HEK293 (cell line): ENCODE measurements at regions not wholly inside any gene's neighbourhood (a gene's known extent, or its start where the extent isn't known, plus 50 kb on each side); places are given as distances from the start of the nearest gene placed in this dataset.

Experiments used
- CTCF ChIA-PET: fragments of 350-600 bp; formaldehyde crosslinking; extraction: SDS; loops from one replicate; lab custom pipeline; 2021; ENCODE audit warnings: antibody characterized with exemption; lab: Yijun Ruan, JAX
- POLR2A ChIA-PET: fragments of 300-600 bp; formaldehyde crosslinking; extraction: SDS; loops from one replicate; lab custom pipeline; 2020; ENCODE audit warnings: antibody characterized with exemption, inconsistent platforms; lab: Yijun Ruan, JAX
- H3K27ac ChIP-seq: fragments of 200-500 bp; sonication (Bioruptor generic); 2 replicates; pipeline ENCODE4 v1.5.1; 2014; ENCODE audit warnings: low read depth, low read length, control low read depth, inconsistent platforms; ENCODE audit errors: extremely low read depth
- H3K36me3 ChIP-seq, 2 experiments: fragments of 200-500 bp in 1 of 2; sonication (Bioruptor generic) in 1 of 2; 1 replicate in 1 of 2; 2 replicates in 1 of 2; pipeline ENCODE4 v1.5.1; 2014 to 2017; ENCODE audit warnings: inconsistent platforms in 2 of 2, low read length in 2 of 2; ENCODE audit not compliant: control insufficient read depth in 2 of 2, insufficient read depth in 1 of 2
- H3K4me1 ChIP-seq: fragments of 200-500 bp; sonication (Bioruptor generic); 2 replicates; pipeline ENCODE4 v1.5.1; 2014; ENCODE audit warnings: mild to moderate bottlenecking, low read length, inconsistent platforms; ENCODE audit not compliant: control insufficient read depth, insufficient read depth
- H3K4me3 ChIP-seq: 2 replicates; pipeline ENCODE4 v1.5.1; 2011; ENCODE audit warnings: low read depth, mild to moderate bottlenecking, control low read depth, low read length, moderate library complexity
- H3K9me3 ChIP-seq: fragments of 200-500 bp; sonication (Bioruptor generic); 2 replicates; pipeline ENCODE4 v1.5.1; 2014; ENCODE audit warnings: low read depth, low read length, inconsistent platforms; ENCODE audit not compliant: control insufficient read depth, insufficient read depth
- AEBP2 ChIP-seq: fragments of 450-650 bp; formaldehyde crosslinking; IDR thresholded peaks from 2 replicates; pipeline ENCODE4 v1.5.1; 2016; ENCODE audit warnings: missing biosample characterization, missing genetic modification characterization, borderline replicate concordance
- FEZF1 ChIP-seq: fragments of 450-650 bp; formaldehyde crosslinking; IDR thresholded peaks from 2 replicates; pipeline ENCODE4 v1.5.1; 2016; ENCODE audit warnings: missing biosample characterization, missing genetic modification characterization
- HIC1 ChIP-seq: fragments of 450-650 bp; formaldehyde crosslinking; IDR thresholded peaks from 2 replicates; pipeline ENCODE4 v1.5.1; 2016; ENCODE audit warnings: missing biosample characterization, missing genetic modification characterization
- KLF8 ChIP-seq: fragments of 450-650 bp; formaldehyde crosslinking; IDR thresholded peaks from 2 replicates; pipeline ENCODE4 v1.5.1; 2016; ENCODE audit warnings: missing biosample characterization, missing genetic modification characterization
- MEIS1 ChIP-seq: sonication (generic); formaldehyde crosslinking; IDR thresholded peaks from 2 replicates; pipeline ENCODE4 v1.8.1; 2022; ENCODE audit warnings: missing genetic modification reagents, mild to moderate bottlenecking, borderline replicate concordance
- OVOL3 ChIP-seq: fragments of 450-650 bp; formaldehyde crosslinking; IDR thresholded peaks from 2 replicates; pipeline ENCODE4 v1.5.1; 2016; ENCODE audit warnings: missing biosample characterization, missing genetic modification characterization
- PRDM1 ChIP-seq: fragments of 450-650 bp; formaldehyde crosslinking; IDR thresholded peaks from 2 replicates; pipeline ENCODE4; 2016; ENCODE audit warnings: missing biosample characterization, missing genetic modification characterization
- RBAK ChIP-seq: fragments of 450-650 bp; formaldehyde crosslinking; IDR thresholded peaks from 2 replicates; pipeline ENCODE4 v1.5.1; 2016; ENCODE audit warnings: missing biosample characterization, missing genetic modification characterization
- SP2 ChIP-seq: fragments of 450-650 bp; formaldehyde crosslinking; IDR thresholded peaks from 2 replicates; pipeline ENCODE4 v1.5.1; 2016; ENCODE audit warnings: missing biosample characterization, missing genetic modification characterization
- TCF7L2 ChIP-seq: IDR thresholded peaks from 2 replicates; pipeline ENCODE4 v1.6.1; 2011; ENCODE audit warnings: low read depth, mild to moderate bottlenecking, inconsistent platforms, low read length, moderate library complexity, borderline replicate concordance
- ZBTB1 ChIP-seq: fragments of 450-650 bp; formaldehyde crosslinking; IDR thresholded peaks from 2 replicates; pipeline ENCODE4 v1.5.1; 2016; ENCODE audit warnings: missing biosample characterization, missing genetic modification characterization
- ZFP69B ChIP-seq: fragments of 450-650 bp; formaldehyde crosslinking; IDR thresholded peaks from 2 replicates; pipeline ENCODE4 v1.5.1; 2016; ENCODE audit warnings: missing biosample characterization, missing genetic modification characterization
- ZIC2 ChIP-seq: fragments of 450-650 bp; formaldehyde crosslinking; IDR thresholded peaks from 2 replicates; pipeline ENCODE4 v1.5.1; 2016; ENCODE audit warnings: missing biosample characterization, missing genetic modification characterization
- ZNF211 ChIP-seq: fragments of 450-650 bp; formaldehyde crosslinking; IDR thresholded peaks from 2 replicates; pipeline ENCODE4 v1.5.1; 2016; ENCODE audit warnings: low read depth, missing biosample characterization, missing genetic modification characterization
- ZNF221 ChIP-seq: fragments of 450-650 bp; formaldehyde crosslinking; IDR thresholded peaks from 2 replicates; pipeline ENCODE4 v1.5.1; 2017; ENCODE audit warnings: missing biosample characterization, missing genetic modification characterization, borderline replicate concordance
- ZNF266 ChIP-seq: fragments of 450-650 bp; formaldehyde crosslinking; IDR thresholded peaks from 2 replicates; pipeline ENCODE4 v1.5.1; 2016; ENCODE audit warnings: missing biosample characterization, missing genetic modification characterization, low read depth
- ZNF274 ChIP-seq, 2 experiments: fragments of 200-500 bp in 1 of 2; fragments of 450-650 bp in 1 of 2; sonication (Bioruptor generic) in 1 of 2; formaldehyde crosslinking in 1 of 2; IDR thresholded peaks; 2 replicates each; pipeline versions ENCODE4 v1.5.1 to v1.6.1; 2014 to 2016; ENCODE audit warnings: borderline replicate concordance in 1 of 2, inconsistent platforms in 1 of 2, low read length in 1 of 2, missing biosample characterization in 1 of 2, missing genetic modification characterization in 1 of 2
- ZNF416 ChIP-seq: fragments of 450-650 bp; formaldehyde crosslinking; IDR thresholded peaks from 2 replicates; pipeline ENCODE4 v1.5.1; 2016; ENCODE audit warnings: missing biosample characterization, missing genetic modification characterization
- ZNF561 ChIP-seq: fragments of 450-650 bp; IDR thresholded peaks from 2 replicates; pipeline ENCODE4 v1.5.1; 2018; ENCODE audit warnings: missing biosample characterization, missing genetic modification characterization, borderline replicate concordance
- ZNF629 ChIP-seq: fragments of 450-650 bp; formaldehyde crosslinking; IDR thresholded peaks from 2 replicates; pipeline ENCODE4 v1.5.1; 2017; ENCODE audit warnings: missing biosample characterization, missing genetic modification characterization
- ZNF658 ChIP-seq: fragments of 450-650 bp; formaldehyde crosslinking; IDR thresholded peaks from 2 replicates; pipeline ENCODE4; 2016; ENCODE audit warnings: missing biosample characterization, missing genetic modification characterization
- ZNF677 ChIP-seq: fragments of 450-650 bp; IDR thresholded peaks from 2 replicates; pipeline ENCODE4 v1.5.0; 2018; ENCODE audit warnings: missing biosample characterization, mild to moderate bottlenecking, missing genetic modification characterization, moderate library complexity
- ZNF701 ChIP-seq: fragments of 450-650 bp; formaldehyde crosslinking; IDR thresholded peaks from 2 replicates; pipeline ENCODE4 v1.5.1; 2016; ENCODE audit warnings: missing biosample characterization, missing genetic modification characterization
- ZNF837 ChIP-seq: fragments of 450-650 bp; formaldehyde crosslinking; IDR thresholded peaks from 2 replicates; pipeline ENCODE4 v1.5.1; 2016; ENCODE audit warnings: missing biosample characterization, missing genetic modification characterization
- ZSCAN30 ChIP-seq: fragments of 450-650 bp; IDR thresholded peaks from 2 replicates; pipeline ENCODE4 v1.5.1; 2018; ENCODE audit warnings: missing biosample characterization, mild to moderate bottlenecking, missing genetic modification characterization, moderate library complexity
- TF ChIP-seq, protein P1 (sequence below): fragments of 450-650 bp; formaldehyde crosslinking; IDR thresholded peaks from 2 replicates; pipeline ENCODE4 v1.5.1; 2016; ENCODE audit warnings: missing biosample characterization, missing genetic modification characterization
- TF ChIP-seq, protein P2 (sequence below): fragments of 450-650 bp; formaldehyde crosslinking; IDR thresholded peaks from 2 replicates; pipeline ENCODE4 v1.5.1; 2016; ENCODE audit warnings: missing biosample characterization, missing genetic modification characterization

DNA sequence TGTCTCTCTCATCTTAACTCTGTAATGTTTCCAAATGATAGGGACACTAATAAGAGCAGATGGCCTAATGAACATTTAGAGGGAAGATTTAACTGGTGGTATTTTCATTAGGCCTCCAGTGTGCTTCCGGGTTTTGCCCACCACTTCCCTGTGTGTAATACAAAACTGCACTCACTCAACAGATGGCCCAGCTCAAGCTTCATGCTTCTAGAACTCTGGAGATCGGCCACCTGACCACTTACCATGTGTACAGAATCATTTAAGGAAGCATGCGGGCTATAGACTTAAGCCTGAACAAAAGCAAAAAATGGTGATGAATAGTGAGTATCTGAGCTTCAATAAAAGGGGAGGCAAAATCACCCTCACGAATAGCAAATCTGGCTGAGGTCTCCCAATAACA lies 89.3 kb downstream of the SH2D1A start:
- no peak for TF ChIP-seq ZNF221 (tag by site-specific recombination)
- TF ChIP-seq OVOL3 (tag by site-specific recombination): no peak
- TF ChIP-seq ZNF561 (tag by site-specific recombination): no peak
- no peak for TF ChIP-seq PRDM1 (tag by site-specific recombination)
- no peak for TF ChIP-seq ZIC2 (tag by site-specific recombination)
- TF ChIP-seq KLF8: no peak
- no peak for TF ChIP-seq ZNF416 (tag by site-specific recombination)
- TF ChIP-seq HIC1 (tag by site-specific recombination): no peak
- no peak for TF ChIP-seq FEZF1 (tag by site-specific recombination)
- no peak for TF ChIP-seq ZNF629 (tag by site-specific recombination)
- no peak for TF ChIP-seq ZSCAN30 (tag by site-specific recombination)
- TF ChIP-seq ZFP69B (tag by site-specific recombination): no peak
- TF ChIP-seq, all 188 proteins: peak for 0
- Histone ChIP-seq H3K4me3 (no peak overlapping the region), H3K36me3 (no peaks in the 10 kb centered on the region), H3K4me1 (no peaks in the 10 kb centered on the region), H3K9me3 (no peaks in the 10 kb centered on the region), H3K27ac (no peak overlapping the region)
- POLR2A ChIA-PET: no interaction called here
- CTCF ChIA-PET: interaction anchor here (0.6 to 1.0 kb wide), 3 partner anchors 48 to 1490 kb away, joined by 3 read pairs; no protein-coding TSS in a partner anchor

DNA sequence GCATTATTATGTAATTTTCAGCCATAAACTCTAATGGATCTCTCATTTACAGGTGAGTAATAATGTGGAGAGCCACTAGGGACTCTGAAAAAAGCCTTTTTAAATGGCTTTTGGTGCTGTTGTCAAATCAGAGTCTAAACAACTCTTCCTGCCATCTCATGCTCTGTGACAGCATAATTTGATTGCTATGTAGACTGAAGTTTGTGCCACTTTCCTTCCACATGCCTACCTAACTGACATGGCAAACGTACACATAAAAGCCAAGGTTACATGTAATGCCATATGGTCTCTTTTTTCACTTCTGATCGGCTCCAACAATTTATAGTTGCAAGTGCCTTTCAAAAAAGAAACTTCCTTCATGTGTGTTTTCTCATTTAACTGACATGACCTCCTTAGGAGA lies 94.3 kb downstream of the SH2D1A start:
- H3K4me1 ChIP-seq: no peaks in the 10 kb centered on the region
- CTCF ChIA-PET: no interaction called here
- H3K4me3 ChIP-seq: no peak overlapping the region
- H3K36me3 ChIP-seq: no peaks in the 10 kb centered on the region
- no peaks in the 10 kb centered on the region for H3K9me3 ChIP-seq
- POLR2A ChIA-PET: no interaction called here
- no peak overlapping the region for H3K27ac ChIP-seq
- no peak for TF ChIP-seq ZNF629 (tag by site-specific recombination)
- no peak for TF ChIP-seq ZNF701 (tag by site-specific recombination)
- TF ChIP-seq ZNF677: no peak
- no peak for TF ChIP-seq ZNF266 (tag by site-specific recombination)
- TF ChIP-seq RBAK (tag by site-specific recombination): no peak
- no peak for TF ChIP-seq SP2 (tag by site-specific recombination)
- no peak for TF ChIP-seq ZNF658 (tag by site-specific recombination)
- no peak for TF ChIP-seq MEIS1 (CRISPR knock-in tag)
- no peak for TF ChIP-seq TCF7L2
- no peak for TF ChIP-seq AEBP2 (tag by site-specific recombination)
- TF ChIP-seq ZNF837 (tag by site-specific recombination): no peak
- TF ChIP-seq ZNF211 (tag by site-specific recombination): no peak
- TF ChIP-seq ZNF274 (IDR thresholded peaks at IDR 0.05; ENCODE audit: low read length): no peak
- TF ChIP-seq ZNF274 (tag by site-specific recombination; IDR thresholded peaks at IDR 0.05; ENCODE audit: borderline replicate concordance): no peak
- TF ChIP-seq ZBTB1 (tag by site-specific recombination): no peak
- no peak for TF ChIP-seq HIC1 (tag by site-specific recombination)
- TF ChIP-seq, protein P1, sequence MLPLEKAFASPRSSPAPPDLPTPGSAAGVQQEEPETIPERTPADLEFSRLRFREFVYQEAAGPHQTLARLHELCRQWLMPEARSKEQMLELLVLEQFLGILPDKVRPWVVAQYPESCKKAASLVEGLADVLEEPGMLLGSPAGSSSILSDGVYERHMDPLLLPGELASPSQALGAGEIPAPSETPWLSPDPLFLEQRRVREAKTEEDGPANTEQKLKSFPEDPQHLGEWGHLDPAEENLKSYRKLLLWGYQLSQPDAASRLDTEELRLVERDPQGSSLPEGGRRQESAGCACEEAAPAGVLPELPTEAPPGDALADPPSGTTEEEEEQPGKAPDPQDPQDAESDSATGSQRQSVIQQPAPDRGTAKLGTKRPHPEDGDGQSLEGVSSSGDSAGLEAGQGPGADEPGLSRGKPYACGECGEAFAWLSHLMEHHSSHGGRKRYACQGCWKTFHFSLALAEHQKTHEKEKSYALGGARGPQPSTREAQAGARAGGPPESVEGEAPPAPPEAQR (tag by site-specific recombination): no peak
- TF ChIP-seq, protein P2, sequence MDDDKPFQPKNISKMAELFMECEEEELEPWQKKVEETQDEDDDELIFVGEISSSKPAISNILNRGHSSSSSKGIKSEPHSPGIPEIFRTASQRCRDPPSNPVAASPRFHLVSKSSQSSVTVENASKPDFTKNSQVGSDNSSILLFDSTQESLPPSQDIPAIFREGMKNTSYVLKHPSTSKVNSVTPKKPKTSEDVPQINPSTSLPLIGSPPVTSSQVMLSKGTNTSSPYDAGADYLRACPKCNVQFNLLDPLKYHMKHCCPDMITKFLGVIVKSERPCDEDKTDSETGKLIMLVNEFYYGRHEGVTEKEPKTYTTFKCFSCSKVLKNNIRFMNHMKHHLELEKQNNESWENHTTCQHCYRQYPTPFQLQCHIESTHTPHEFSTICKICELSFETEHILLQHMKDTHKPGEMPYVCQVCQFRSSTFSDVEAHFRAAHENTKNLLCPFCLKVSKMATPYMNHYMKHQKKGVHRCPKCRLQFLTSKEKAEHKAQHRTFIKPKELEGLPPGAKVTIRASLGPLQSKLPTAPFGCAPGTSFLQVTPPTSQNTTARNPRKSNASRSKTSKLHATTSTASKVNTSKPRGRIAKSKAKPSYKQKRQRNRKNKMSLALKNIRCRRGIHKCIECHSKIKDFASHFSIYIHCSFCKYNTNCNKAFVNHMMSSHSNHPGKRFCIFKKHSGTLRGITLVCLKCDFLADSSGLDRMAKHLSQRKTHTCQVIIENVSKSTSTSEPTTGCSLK (tag by site-specific recombination): no peak
